Inferior parietal cortex (tissue), 1 donor: ENCODE measurements at regions not wholly inside any gene's neighbourhood (a gene's known extent, or its start where the extent isn't known, plus 50 kb on each side); places are given as distances from the start of the nearest gene placed in this dataset.

ENCODE experiments used
- DNase-seq: peaks from one replicate; pipeline ENCODE4 v3.0.0-alpha.2; 2016; ENCODE audit errors: extremely low spot score

DNA sequence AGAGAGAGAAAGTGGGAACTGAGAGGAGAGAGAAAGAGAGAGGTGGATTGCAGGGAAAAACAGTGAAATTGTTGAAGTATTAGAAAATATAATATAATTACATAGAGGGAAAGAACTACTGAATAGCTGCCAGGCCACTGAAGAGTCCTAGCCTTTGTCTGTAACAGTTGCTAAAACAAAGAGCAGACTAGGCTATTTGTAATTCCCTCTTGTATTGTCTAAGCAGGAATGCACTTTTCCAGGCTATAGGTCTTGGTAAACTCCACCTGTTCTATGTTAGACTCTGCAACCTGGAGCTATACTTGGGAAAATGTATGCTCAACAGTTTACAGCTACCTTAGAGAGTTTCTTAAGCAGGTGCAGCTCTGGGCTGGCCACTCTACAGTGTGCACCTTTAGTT, 1063.3 kb downstream of the ADGRL3 start:
- no peak for DNase-seq

- DNase-seq: no peak
Observed at GRCh38 chr4:62262676-62263075, 1062.5 kb downstream of the ADGRL3 start.

DNA sequence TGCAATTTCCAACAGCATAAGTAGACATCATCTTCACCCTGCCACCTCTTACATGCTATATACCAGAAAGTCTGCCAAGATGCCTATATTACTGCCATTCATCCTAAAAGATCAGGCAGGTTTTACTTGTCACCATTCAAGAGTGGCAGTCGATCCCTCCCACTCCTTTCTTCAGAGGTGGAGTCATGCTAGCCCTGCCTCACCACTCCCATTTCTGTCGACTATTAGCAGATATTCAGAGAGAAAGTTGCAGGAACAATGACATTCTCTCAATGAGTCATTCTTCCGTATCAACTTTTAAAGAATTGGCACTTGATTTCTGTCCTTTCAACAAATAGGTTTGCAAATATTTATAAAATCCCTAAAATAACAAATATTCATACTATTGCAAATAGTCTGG, 1060.1 kb downstream of the ADGRL3 start:
- no peak for DNase-seq

GRCh38 chr4:62256479-62256878, 1056.4 kb downstream of the ADGRL3 start:
- no peak for DNase-seq

GRCh38 chr4:62252728-62253127, 1052.6 kb downstream of the ADGRL3 start:
- DNase-seq: no peak

- no peak for DNase-seq
Observed at GRCh38 chr4:62250100-62250499, 1050.0 kb downstream of the ADGRL3 start.

GRCh38 chr4:62243895-62244294, 1043.8 kb downstream of the ADGRL3 start:
- DNase-seq: no peak

GRCh38 chr4:62235911-62236310, 1035.8 kb downstream of the ADGRL3 start:
- no peak for DNase-seq

- DNase-seq: no peak
Observed at GRCh38 chr4:62232814-62233213, 1032.7 kb downstream of the ADGRL3 start.

DNA sequence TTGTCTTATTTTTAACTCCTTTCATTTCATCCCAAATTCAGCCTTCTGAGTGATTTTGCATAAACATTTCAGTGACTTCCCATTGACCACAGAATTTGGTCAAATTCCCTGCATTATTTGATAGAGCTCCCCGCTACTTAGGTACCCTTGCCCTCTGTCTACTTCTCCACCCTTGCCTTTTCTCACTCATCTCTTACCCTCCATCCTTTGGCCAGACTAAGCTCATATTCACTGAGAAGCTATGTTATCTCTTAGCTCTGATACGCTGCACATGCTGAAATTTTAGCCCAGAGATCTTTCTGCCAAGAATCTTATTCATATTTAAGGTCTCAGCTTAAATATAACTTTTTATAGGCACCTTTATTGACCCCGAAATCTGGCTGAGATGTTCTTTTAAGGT, 1031.9 kb downstream of the ADGRL3 start:
- DNase-seq: no peak

DNA sequence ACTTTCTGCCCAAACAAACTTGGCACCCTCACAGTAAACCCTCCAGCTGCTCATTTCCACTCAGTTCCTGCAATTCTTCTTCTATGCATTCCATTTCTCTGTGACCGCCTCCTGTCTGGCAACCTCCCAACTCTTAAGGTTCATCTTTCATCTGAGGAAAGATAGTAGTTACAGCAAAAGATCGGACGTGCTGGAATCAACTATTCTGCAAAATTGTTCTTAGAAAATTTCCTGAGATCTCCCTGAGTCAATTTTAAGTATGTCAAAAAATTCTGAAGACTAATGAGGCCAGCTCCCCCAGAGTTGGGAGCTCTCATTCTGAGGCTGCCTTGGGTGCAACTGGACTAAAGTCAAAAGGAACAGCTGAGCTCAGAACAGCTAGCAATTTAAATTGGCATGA, 1026.0 kb downstream of the ADGRL3 start:
- no peak for DNase-seq

DNA sequence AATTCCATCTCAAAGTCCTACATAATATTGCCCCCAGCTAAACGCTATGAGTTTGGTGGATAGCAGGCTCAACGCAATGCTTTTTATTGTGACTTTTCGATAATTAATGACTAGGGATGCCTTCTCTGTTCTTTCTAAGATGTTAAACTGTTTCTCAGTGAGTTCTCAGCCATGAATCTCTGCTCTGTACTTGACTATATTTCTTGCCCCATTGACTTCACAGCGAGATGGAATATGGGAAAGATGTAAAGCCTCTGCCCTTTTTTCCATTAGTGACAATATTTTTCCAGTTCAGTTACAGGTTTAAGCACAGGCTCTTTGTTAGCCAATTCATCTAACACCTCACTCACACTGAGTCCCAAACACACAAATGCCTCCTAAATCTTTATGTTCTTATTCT, 1022.0 kb downstream of the ADGRL3 start:
- DNase-seq: no peak

DNA sequence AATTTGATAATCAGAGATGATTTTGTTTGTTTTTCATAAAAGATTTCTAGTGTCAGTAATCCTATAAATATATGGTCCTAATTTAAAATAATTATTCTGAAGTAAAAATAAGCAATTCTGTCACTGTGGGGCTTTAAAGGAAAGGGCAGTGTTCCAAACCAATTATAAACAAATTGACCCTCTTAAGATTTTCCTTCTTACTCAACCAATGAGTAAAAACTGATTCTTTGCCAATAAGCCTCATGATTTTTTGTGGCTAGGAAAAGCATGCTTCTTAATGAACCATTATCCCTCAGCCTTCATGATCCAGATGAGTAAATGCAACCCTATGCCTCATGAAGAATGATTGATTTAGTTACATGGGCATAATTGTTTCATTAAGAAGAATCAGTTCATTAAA, 1010.4 kb downstream of the ADGRL3 start:
- DNase-seq: no peak

DNA sequence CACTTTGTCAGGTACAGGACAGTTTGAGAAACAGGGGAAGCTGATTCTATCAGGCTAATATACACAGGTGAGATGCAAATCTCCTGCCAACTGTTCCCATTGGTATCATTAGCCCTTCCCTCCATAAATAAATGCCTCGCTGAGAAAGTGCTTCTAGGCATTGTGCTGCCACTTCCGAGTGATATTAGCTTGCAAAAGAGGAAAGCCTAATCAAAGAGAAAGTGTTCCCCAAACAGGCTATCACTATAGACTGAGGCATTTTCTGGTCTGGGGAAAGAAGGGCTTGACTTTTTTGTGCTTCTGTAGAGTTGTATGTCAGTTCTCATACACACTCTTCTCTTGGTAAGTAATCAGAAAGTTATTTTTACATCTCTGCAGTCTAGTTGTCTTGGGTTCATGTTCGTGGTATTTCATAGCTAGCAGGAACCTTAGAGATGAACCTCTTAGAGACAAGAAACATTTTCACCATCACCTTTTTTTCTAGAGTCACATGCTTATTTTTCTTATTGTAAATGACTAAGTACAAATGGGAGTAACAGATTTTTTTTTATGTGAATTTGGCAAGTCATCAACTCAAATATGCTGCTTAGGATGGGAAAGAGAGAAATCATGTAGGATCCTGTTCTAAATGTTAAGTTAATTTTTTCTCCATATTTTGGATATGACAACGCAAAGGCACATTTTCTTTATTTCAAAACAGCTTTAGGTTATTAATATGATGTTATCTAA, 1009.8 kb downstream of the ADGRL3 start:
- no peak for DNase-seq

GRCh38 chr4:62208921-62209320, 1008.8 kb downstream of the ADGRL3 start:
- no peak for DNase-seq

DNA sequence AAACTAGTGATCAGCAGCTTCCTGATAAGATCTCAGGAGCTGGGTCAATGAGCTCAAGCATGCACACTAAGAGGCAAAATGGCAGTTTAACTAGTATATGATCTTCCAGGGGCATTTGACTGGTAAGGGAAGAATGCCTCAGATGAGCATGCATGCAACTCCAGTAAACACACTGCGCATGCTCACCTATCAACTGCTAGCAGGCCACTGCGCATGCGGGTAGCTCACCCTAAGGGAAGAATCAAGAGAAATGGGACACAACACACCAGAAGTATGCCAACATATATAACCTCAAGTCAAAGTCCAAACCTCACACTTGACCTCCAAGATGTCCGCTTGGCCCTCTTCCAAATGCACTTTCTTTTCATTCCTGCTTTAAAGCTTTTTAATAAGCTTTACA, 1004.0 kb downstream of the ADGRL3 start:
- no peak for DNase-seq

GRCh38 chr4:62199291-62199810, 999.2 kb downstream of the ADGRL3 start:
- no peak for DNase-seq

DNA sequence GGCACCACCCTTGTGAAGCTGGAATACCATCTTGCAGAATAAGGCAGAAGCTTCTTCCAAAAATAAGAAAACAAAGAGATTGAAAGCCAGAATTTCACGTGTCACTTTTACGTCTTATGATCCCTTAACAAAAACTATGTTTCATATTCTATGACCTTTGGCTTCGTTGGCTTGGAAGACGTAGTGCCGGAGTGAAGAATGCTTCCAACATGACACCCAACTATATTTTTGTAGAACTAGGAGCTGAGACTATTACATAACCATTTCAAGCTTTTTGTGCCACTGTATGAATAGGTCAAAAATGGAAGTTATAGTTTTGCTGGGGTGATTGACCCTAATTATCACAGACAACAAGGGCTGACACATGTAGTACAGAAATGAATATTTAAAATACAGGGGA, 996.2 kb downstream of the ADGRL3 start:
- DNase-seq: no peak

- no peak for DNase-seq
Observed at GRCh38 chr4:62194342-62194741, 994.2 kb downstream of the ADGRL3 start.

- DNase-seq: no peak
Observed at GRCh38 chr4:62193761-62194160, 993.6 kb downstream of the ADGRL3 start.

DNA sequence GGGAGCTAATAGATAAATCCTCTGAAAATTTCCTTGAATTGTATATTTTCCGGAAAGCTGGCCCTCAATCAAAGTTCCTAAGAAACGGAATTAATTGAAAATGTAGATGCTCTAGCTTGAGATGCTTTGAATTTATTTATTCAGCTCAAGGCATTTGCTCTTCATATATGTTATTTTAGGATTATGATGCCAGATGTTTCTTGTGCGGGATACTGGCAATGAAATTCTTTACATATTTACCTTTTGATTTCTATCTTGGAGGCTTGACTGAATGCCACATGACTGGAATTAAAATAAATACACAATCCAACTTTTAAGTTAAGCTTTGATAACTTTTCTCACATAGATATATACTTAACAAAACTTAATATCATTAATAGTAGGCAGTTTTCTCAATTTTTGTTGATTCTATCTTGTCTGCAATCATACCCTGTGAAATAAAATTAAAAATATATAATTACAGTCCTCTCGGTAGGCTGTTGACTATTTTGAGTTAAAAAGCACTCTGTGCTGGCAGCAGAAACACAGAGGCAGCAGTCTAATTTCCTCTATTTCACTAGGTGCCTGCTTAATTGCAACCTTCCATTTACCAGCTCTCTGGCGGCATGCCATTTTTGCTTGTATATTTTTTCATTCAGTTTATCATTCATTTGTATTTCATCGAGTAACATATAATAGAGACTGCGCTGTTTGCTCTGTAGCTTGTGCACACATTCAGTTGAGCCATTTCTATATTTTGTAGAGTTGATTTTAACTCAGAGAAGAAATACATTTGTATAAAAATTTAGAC, 991.5 kb downstream of the ADGRL3 start:
- DNase-seq: no peak

- no peak for DNase-seq
Observed at GRCh38 chr4:62170235-62170634, 970.1 kb downstream of the ADGRL3 start.

GRCh38 chr4:62168681-62169080, 968.6 kb downstream of the ADGRL3 start:
- DNase-seq: no peak
